ENCODE measurements at regions not wholly inside any gene's neighbourhood (a gene's known extent, or its start where the extent isn't known, plus 50 kb on each side); places are given as distances from the start of the nearest gene placed in this dataset.

DNA sequence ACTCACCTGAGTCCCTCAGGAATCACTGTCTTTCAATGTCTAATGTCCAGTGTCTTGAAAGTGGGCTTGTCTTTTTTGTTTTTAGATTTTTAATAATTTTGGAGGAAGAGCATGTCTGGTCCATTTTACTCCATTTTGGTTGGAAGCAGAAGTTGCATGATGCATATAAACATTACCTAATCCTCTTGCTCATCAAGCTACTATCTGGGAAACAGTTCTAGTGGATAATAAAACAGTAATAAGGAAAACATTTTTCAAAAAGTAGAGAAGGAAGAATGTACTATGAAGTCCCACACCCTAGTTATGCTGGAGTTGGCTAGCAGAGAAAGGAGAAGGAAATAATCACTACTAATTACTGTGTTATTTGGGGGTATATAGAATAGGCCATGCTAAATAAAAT is 263.7 kb downstream of the ETAA1 start:
- TF ChIP-seq, protein P1, sequence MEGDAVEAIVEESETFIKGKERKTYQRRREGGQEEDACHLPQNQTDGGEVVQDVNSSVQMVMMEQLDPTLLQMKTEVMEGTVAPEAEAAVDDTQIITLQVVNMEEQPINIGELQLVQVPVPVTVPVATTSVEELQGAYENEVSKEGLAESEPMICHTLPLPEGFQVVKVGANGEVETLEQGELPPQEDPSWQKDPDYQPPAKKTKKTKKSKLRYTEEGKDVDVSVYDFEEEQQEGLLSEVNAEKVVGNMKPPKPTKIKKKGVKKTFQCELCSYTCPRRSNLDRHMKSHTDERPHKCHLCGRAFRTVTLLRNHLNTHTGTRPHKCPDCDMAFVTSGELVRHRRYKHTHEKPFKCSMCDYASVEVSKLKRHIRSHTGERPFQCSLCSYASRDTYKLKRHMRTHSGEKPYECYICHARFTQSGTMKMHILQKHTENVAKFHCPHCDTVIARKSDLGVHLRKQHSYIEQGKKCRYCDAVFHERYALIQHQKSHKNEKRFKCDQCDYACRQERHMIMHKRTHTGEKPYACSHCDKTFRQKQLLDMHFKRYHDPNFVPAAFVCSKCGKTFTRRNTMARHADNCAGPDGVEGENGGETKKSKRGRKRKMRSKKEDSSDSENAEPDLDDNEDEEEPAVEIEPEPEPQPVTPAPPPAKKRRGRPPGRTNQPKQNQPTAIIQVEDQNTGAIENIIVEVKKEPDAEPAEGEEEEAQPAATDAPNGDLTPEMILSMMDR (IDR thresholded peaks at IDR 0.05), result no peak
- TF ChIP-seq POLR2A (IDR thresholded peaks at IDR 0.05; ENCODE audit: low read depth), result no peak
- TF ChIP-seq EP300 (IDR thresholded peaks at IDR 0.05), result no peak
